HEK293T (cell line): ENCODE measurements at regions not wholly inside any gene's neighbourhood (a gene's known extent, or its start where the extent isn't known, plus 50 kb on each side); places are given as distances from the start of the nearest gene placed in this dataset.

Experiments
- BHLHE40 ChIP-seq: fragments of 450-650 bp; IDR thresholded peaks from 2 replicates; pipeline ENCODE4 v1.6.1; 2016; ENCODE audit warnings: mild to moderate bottlenecking, moderate library complexity, borderline replicate concordance
- ELF4 ChIP-seq: fragments of 450-650 bp; IDR thresholded peaks from 2 replicates; pipeline ENCODE4 v1.6.1; 2017; ENCODE audit warnings: antibody characterized with exemption
- FOXK2 ChIP-seq: fragments of 450-650 bp; IDR thresholded peaks from 2 replicates; pipeline ENCODE4 v1.6.1; 2016; ENCODE audit warnings: mild to moderate bottlenecking
- FOXM1 ChIP-seq: fragments of 450-650 bp; IDR thresholded peaks from 2 replicates; pipeline ENCODE4 v1.6.1; 2017; ENCODE audit warnings: mild to moderate bottlenecking, borderline replicate concordance
- SP1 ChIP-seq: fragments of 450-650 bp; IDR thresholded peaks from 2 replicates; pipeline ENCODE4 v1.6.1; 2017
- SUZ12 ChIP-seq: fragments of 450-650 bp; IDR thresholded peaks from 2 replicates; pipeline ENCODE4 v1.6.1; 2016; ENCODE audit warnings: mild to moderate bottlenecking
- ZNF384 ChIP-seq: fragments of 450-650 bp; IDR thresholded peaks from 2 replicates; pipeline ENCODE4 v1.6.1; 2016

DNA sequence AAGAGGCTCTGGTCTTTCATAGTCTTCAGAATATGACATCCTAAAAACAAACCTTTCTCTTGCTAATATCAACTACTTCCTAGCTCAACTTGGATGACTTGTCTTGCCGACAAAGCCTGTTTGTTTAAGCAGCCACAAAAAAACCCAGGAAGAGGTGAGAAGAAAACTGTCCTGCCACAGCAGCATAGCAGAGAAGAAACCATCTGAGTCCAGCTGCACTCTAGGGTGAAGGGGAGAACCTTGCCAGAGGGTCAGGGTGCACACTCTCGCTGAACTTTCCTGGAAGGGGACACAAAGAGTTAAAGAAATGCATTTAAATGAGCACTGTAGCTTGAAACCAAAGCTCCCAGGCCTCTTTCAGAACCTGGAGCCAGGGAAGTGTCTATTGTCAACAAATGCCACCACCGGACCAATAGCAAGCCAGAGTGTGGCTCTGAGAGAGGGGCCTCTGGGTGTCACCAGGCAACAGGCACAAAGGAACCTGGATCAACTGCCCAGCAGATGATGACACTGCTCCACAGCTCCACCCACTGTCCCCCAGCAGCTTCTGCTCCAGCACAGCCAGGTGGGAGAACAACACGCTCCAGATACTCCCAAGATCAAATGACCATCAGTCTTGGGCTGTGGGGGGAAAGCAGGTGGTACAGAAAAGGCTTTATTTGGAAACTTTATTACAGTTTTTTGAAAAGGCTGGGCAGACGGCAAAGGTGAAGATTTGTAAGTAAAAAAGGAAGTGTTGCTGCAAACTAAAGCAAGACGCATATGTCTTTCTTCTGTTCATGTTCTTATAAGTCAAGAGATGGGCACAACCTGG lies 105.7 kb downstream of the RASSF10 start:
- TF ChIP-seq SP1 (no peak), BHLHE40 (no peak), FOXM1 (no peak), SUZ12 (no peak), ELF4 (no peak), ZNF384 (no peak), FOXK2 (no peak)
